ENCODE measurements at regions not wholly inside any gene's neighbourhood (a gene's known extent, or its start where the extent isn't known, plus 50 kb on each side); places are given as distances from the start of the nearest gene placed in this dataset.

GRCh38 chr10:6756716-6757115, 176.6 kb upstream of the PRKCQ start:
- Histone ChIP-seq H3K4me1 (ENCODE audit: insufficient read depth, low read length) (peaks cover 2% of the 10 kb centered on the region; the same call in 1 of the 2 replicates), H3K23ac (ENCODE audit: insufficient read length, low read depth, low read length) (no peak overlapping the region), H3K18ac (ENCODE audit: insufficient read length, low read depth, low read length) (no peak overlapping the region), H3K4me2 (ENCODE audit: insufficient read depth, insufficient read length, low read length) (no peak overlapping the region), H2BK15ac (ENCODE audit: low read depth, low read length) (no peak overlapping the region), H3K56ac (ENCODE audit: insufficient read length, low read depth, low read length) (no peak overlapping the region), H3K27me3 (ENCODE audit: insufficient read depth, low read length) (no peaks in the 10 kb centered on the region), H4K91ac (ENCODE audit: insufficient read length, low read depth, low read length) (no peak overlapping the region), H2BK120ac (ENCODE audit: low read depth, low read length, poor library complexity, severe bottlenecking) (no peak overlapping the region), H2BK12ac (ENCODE audit: insufficient read length, low read depth, low read length) (no peak overlapping the region), H3K9me3 (ENCODE audit: control insufficient read depth, low read depth, low read length) (peaks cover 6% of the 10 kb centered on the region), H3K4ac (ENCODE audit: low read depth, low read length) (no peak overlapping the region), H4K20me1 (ENCODE audit: control insufficient read depth, insufficient read depth, insufficient read length) (no peaks in the 10 kb centered on the region), H3K79me1 (ENCODE audit: insufficient read depth, low read depth, low read length, poor library complexity, severe bottlenecking) (no peaks in the 10 kb centered on the region), H4K8ac (replicated peaks; ENCODE audit: insufficient read length, low read depth, low read length) (no peak overlapping the region), H2BK5ac (ENCODE audit: insufficient read length, low read length) (no peak overlapping the region), H3K14ac (ENCODE audit: insufficient read depth, low read length) (no peak overlapping the region; the same call in 1 of the 2 replicates), H2BK20ac (ENCODE audit: low read depth, low read length, poor library complexity, severe bottlenecking) (no peak overlapping the region), H3K27ac (ENCODE audit: insufficient read length, low read depth, low read length) (no peak overlapping the region), H3K9ac (ENCODE audit: extremely low read depth, insufficient read length, low read length) (no peak overlapping the region), H2AK5ac (ENCODE audit: insufficient read length, low read length) (no peak overlapping the region), H2AFZ (ENCODE audit: low read length) (no peak overlapping the region), H3T11ph (ENCODE audit: low read length) (no peak overlapping the region), H3K79me2 (ENCODE audit: insufficient read depth, low read length) (no peaks in the 10 kb centered on the region), H4K5ac (ENCODE audit: insufficient read length, low read depth, low read length) (no peak overlapping the region), H3K23me2 (ENCODE audit: insufficient read length, low read depth, low read length, poor library complexity, severe bottlenecking) (no peaks in the 10 kb centered on the region)
- no peak for DNase-seq
- Mint-ChIP-seq H3K27ac (peak overlapping the region in 1 of 3 experiments; percentile 49; a peak in 1 of 7 replicates), H3K9me3 (peaks cover 10 to 12% of the 10 kb centered on the region in 2 experiments), H3K36me3 (ENCODE audit: insufficient read depth in 1 of 3, low read depth in 3 of 3) (peaks cover 4 to 12% (median 8%) of the 10 kb centered on the region in 3 experiments; a peak in 5 of 7 replicates), H3K4me3 (no peak overlapping the region), H3K27me3 (ENCODE audit: low read depth) (peaks cover 18% of the 10 kb centered on the region), H3K4me1 (peaks cover 42 to 52% of the 10 kb centered on the region in 2 experiments)
- WGBS (ENCODE audit: extremely low coverage, insufficient read length, low lambda C conversion rate) = no CpG with 5 or more reads among the region's 2 CpGs
- TF ChIP-seq CTCF (conservative IDR thresholded peaks at IDR 0.05) = no peak

Data from H9 (cell line).